ENCODE measurements at regions not wholly inside any gene's neighbourhood (a gene's known extent, or its start where the extent isn't known, plus 50 kb on each side); places are given as distances from the start of the nearest gene placed in this dataset.

GRCh38 chr2:122056853-122057252, 301.4 kb downstream of the TSN start:
- Histone ChIP-seq H3K27ac (replicated peaks) (no peak overlapping the region), H3K4me3 (replicated peaks; ENCODE audit: insufficient read depth, low read length) (no peak overlapping the region), H3K27me3 (ENCODE audit: insufficient read depth, poor library complexity, severe bottlenecking) (no peaks in the 10 kb centered on the region)
- DNase-seq (ENCODE audit: low read depth in 1 of 2, low spot score in 1 of 2): no peak
- no peak for TF ChIP-seq SPI1 (IDR thresholded peaks at IDR 0.05; ENCODE audit: borderline replicate concordance, low read depth)
- no peak for TF ChIP-seq POLR2AphosphoS5 (IDR thresholded peaks at IDR 0.05; ENCODE audit: low read depth)
- no peak for TF ChIP-seq REST (IDR thresholded peaks at IDR 0.05; ENCODE audit: insufficient replicate concordance, low read depth)
- TF ChIP-seq CTCF (IDR thresholded peaks at IDR 0.05; ENCODE audit: insufficient read depth, low read length): no peak
- no peak for TF ChIP-seq GABPA (IDR thresholded peaks at IDR 0.05; ENCODE audit: low read depth)

GRCh38 chr2:122061206-122061605, 305.8 kb downstream of the TSN start:
- H3K4me3 ChIP-seq (replicated peaks; ENCODE audit: insufficient read depth, low read length): no peak overlapping the region
- no peaks in the 10 kb centered on the region for H3K27me3 ChIP-seq (ENCODE audit: insufficient read depth, poor library complexity, severe bottlenecking)
- DNase-seq (ENCODE audit: low read depth in 1 of 2, low spot score in 1 of 2): no peak
- TF ChIP-seq SPI1 (IDR thresholded peaks at IDR 0.05; ENCODE audit: borderline replicate concordance, low read depth): no peak
- no peak for TF ChIP-seq GABPA (IDR thresholded peaks at IDR 0.05; ENCODE audit: low read depth)
- TF ChIP-seq REST (IDR thresholded peaks at IDR 0.05; ENCODE audit: insufficient replicate concordance, low read depth): no peak
- TF ChIP-seq CTCF (IDR thresholded peaks at IDR 0.05; ENCODE audit: insufficient read depth, low read length): no peak
- TF ChIP-seq POLR2AphosphoS5 (IDR thresholded peaks at IDR 0.05; ENCODE audit: low read depth): no peak
- no peak overlapping the region for H3K27ac ChIP-seq (replicated peaks)

- DNase-seq (ENCODE audit: low read depth in 1 of 2, low spot score in 1 of 2): no peak
- TF ChIP-seq REST (IDR thresholded peaks at IDR 0.05; ENCODE audit: insufficient replicate concordance, low read depth): no peak
- no peak for TF ChIP-seq GABPA (IDR thresholded peaks at IDR 0.05; ENCODE audit: low read depth)
- no peak for TF ChIP-seq POLR2AphosphoS5 (IDR thresholded peaks at IDR 0.05; ENCODE audit: low read depth)
- no peak for TF ChIP-seq CTCF (IDR thresholded peaks at IDR 0.05; ENCODE audit: insufficient read depth, low read length)
- no peak for TF ChIP-seq SPI1 (IDR thresholded peaks at IDR 0.05; ENCODE audit: borderline replicate concordance, low read depth)
- no peaks in the 10 kb centered on the region for H3K27me3 ChIP-seq (ENCODE audit: insufficient read depth, poor library complexity, severe bottlenecking)
- H3K27ac ChIP-seq (replicated peaks): no peak overlapping the region
- H3K4me3 ChIP-seq (replicated peaks; ENCODE audit: insufficient read depth, low read length): no peak overlapping the region
Measured at GRCh38 chr2:122061831-122062230, 306.4 kb downstream of the TSN start.

Measured in HL-60 (cell line).